Activated naive CD8-positive, alpha-beta T cell treated with anti-CD3 and anti-CD28 coated beads, Interleukin-2, amount 50 U/mL, for 24 hours (primary cell): ENCODE measurements at regions not wholly inside any gene's neighbourhood (a gene's known extent, or its start where the extent isn't known, plus 50 kb on each side); places are given as distances from the start of the nearest gene placed in this dataset.

Source experiments
- ATAC-seq: fragments of 150-1000 bp; cut with Tn5 transposase; one replicate; pipeline ENCODE4 v1.10.0; 2021
- DNase-seq: peaks from one replicate; pipeline ENCODE4 v3.0.0; 2021
- H3K27ac Mint-ChIP-seq: one replicate; pipeline ENCODE4 v1.8.0; 2021; ENCODE audit warnings: mild to moderate bottlenecking, mixed read lengths
- H3K27me3 Mint-ChIP-seq: one replicate; pipeline ENCODE4 v1.8.0; 2021; ENCODE audit warnings: mixed read lengths
- H3K36me3 Mint-ChIP-seq: one replicate; pipeline ENCODE4 v1.8.0; 2021; ENCODE audit warnings: low read depth, mixed read lengths
- H3K4me1 Mint-ChIP-seq: one replicate; pipeline ENCODE4 v1.8.0; 2021; ENCODE audit warnings: mixed read lengths
- H3K4me3 Mint-ChIP-seq: one replicate; pipeline ENCODE4 v1.8.0; 2021; ENCODE audit warnings: mild to moderate bottlenecking, moderate library complexity, mixed read lengths
- H3K9me3 Mint-ChIP-seq: one replicate; pipeline ENCODE4 v1.8.0; 2021; ENCODE audit warnings: mixed read lengths

DNA sequence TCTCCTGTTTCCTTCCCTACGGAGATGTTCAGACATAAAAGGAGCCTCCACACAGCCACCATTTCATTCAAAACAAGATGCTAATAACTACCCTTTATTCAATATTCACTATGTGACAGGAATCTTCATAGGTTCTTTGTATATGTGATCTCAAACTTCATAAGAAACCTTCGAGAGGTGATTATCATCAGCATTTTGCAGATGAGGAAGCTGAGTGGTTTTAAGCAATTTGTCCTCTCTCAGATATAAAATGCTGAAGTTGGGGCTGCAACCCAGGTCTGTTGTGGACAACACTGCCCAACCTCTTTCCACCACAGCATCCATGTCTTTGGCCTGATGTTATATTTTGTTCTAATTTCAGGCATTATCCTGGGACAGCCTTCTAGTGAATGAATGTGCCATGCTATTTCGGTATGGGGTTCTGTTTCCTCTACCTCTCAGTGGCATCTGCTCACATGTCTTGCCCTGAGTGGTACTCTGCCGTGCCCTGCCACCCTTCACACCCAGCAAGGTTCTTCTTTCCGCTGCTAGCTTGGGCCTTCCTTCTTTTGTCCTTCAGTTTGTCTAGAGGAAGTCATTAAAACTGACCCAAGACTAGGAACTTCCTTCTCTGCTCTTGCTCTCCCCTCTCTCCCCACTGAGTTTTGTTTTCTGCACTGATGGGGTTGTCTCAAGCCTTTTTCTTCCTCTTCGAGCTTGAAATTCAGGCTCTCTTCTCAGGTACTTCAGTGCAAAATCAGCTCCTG is 300.9 kb upstream of the PRDM1 start:
- H3K27me3 Mint-ChIP-seq = peaks cover 2% of the 10 kb centered on the region
- no peak overlapping the region for H3K27ac Mint-ChIP-seq
- no peaks in the 10 kb centered on the region for H3K36me3 Mint-ChIP-seq
- ATAC-seq (no peak), DNase-seq (no peak)
- H3K9me3 Mint-ChIP-seq = no peaks in the 10 kb centered on the region
- peaks cover 37% of the 10 kb centered on the region for H3K4me1 Mint-ChIP-seq
- no peak overlapping the region for H3K4me3 Mint-ChIP-seq

DNA sequence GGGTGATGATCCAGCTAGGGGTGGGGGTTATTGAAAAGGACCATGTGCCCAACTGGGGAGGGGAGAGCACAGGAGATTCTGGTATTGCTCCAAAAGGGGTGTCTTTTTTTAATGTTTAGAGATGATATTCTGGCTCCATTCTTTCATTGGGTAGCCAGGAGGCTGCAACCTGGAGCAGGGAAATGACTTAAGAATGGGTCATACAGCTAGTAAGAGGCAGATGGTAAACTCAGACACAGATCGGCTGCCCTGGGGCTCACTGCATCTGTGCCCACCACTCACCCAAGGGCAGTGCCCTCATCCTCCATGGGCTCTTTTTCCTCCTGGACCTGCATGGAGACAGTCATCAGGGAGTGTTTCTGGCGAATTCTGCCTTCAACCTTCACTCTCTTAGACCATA is 302.0 kb upstream of the PRDM1 start:
- Mint-ChIP-seq H3K4me1 (peaks cover 37% of the 10 kb centered on the region), H3K27ac (no peak overlapping the region), H3K27me3 (no peaks in the 10 kb centered on the region), H3K36me3 (no peaks in the 10 kb centered on the region), H3K9me3 (no peaks in the 10 kb centered on the region), H3K4me3 (no peak overlapping the region)
- no peak for DNase-seq
- no peak for ATAC-seq

DNA sequence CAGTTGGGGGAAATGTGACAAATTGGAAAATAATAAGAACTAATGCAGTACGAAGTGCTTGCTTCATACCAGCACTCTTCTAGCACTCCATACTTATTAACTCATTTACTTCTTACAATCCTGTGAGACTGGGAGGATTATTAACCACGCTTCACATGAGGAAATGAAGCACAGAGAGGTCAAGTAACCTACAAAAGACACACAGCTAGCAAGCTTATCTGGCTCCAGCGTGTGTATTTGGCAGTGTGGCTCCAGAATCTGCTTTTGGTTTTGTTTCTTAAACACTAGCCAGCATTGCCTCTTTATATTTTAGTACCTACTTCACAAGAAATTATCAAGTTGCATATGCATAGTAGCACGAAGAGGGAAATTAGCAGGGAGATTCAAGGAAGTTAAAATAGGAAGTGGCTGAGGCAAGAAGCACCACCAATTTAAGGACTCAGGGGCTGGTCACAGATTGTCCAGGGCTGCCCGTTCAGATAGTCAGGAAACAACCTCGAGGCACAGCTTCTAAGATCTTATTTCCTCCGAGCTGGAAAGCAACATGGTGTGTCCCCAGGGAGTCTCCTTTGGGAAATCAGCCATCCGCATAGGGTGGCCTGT is 302.7 kb upstream of the PRDM1 start:
- DNase-seq (no peak), ATAC-seq (no peak)
- H3K36me3 Mint-ChIP-seq = no peaks in the 10 kb centered on the region
- H3K27me3 Mint-ChIP-seq = no peaks in the 10 kb centered on the region
- no peaks in the 10 kb centered on the region for H3K9me3 Mint-ChIP-seq
- H3K4me1 Mint-ChIP-seq = peaks cover 37% of the 10 kb centered on the region
- no peak overlapping the region for H3K4me3 Mint-ChIP-seq
- H3K27ac Mint-ChIP-seq = no peak overlapping the region

GRCh38 chr6:105781915-105782314 is 304.2 kb upstream of the PRDM1 start:
- H3K27ac Mint-ChIP-seq = no peak overlapping the region
- H3K27me3 Mint-ChIP-seq = no peaks in the 10 kb centered on the region
- peak; percentile 58 for ATAC-seq
- H3K4me3 Mint-ChIP-seq = no peak overlapping the region
- H3K36me3 Mint-ChIP-seq = no peaks in the 10 kb centered on the region
- H3K4me1 Mint-ChIP-seq = peaks cover 30% of the 10 kb centered on the region
- DNase-seq = no peak
- H3K9me3 Mint-ChIP-seq = peaks cover 8% of the 10 kb centered on the region

DNA sequence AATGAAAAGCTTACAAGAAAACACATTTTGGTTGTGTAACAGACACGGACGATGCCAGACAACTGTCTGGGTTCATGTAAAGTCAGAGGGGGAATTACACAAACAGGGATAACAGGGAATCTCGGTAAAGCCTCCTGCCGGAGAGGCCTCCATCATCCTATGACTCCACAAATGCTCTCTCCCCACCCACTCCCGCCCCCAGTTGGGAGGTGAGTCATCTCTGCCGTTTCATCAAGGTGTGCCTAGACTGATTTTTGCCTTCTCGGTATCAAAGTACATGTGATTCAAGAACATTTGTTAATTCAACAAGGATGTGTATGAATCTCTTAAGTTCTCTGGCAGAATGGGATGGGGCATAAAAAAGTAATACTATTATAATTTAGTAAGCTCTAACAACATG is 304.9 kb upstream of the PRDM1 start:
- no peak for ATAC-seq
- H3K9me3 Mint-ChIP-seq = peaks cover 8% of the 10 kb centered on the region
- H3K27ac Mint-ChIP-seq = no peak overlapping the region
- H3K4me1 Mint-ChIP-seq = peaks cover 25% of the 10 kb centered on the region
- no peak overlapping the region for H3K4me3 Mint-ChIP-seq
- no peaks in the 10 kb centered on the region for H3K27me3 Mint-ChIP-seq
- H3K36me3 Mint-ChIP-seq = no peaks in the 10 kb centered on the region
- DNase-seq = peak; percentile 20

GRCh38 chr6:105780146-105780860 is 305.8 kb upstream of the PRDM1 start:
- ATAC-seq (no peak), DNase-seq (no peak)
- Mint-ChIP-seq H3K4me3 (no peak overlapping the region), H3K27ac (no peak overlapping the region), H3K4me1 (peaks cover 19% of the 10 kb centered on the region), H3K9me3 (peaks cover 11% of the 10 kb centered on the region), H3K36me3 (peaks cover 2% of the 10 kb centered on the region), H3K27me3 (no peaks in the 10 kb centered on the region)

- DNase-seq = no peak
- Mint-ChIP-seq H3K36me3 (peaks cover 3% of the 10 kb centered on the region), H3K27ac (no peak overlapping the region), H3K4me1 (peaks cover 18% of the 10 kb centered on the region), H3K27me3 (no peaks in the 10 kb centered on the region), H3K4me3 (no peak overlapping the region), H3K9me3 (peaks cover 17% of the 10 kb centered on the region)
- no peak for ATAC-seq
Measured at GRCh38 chr6:105779110-105779509, 307.0 kb upstream of the PRDM1 start.

- ATAC-seq (no peak), DNase-seq (no peak)
- no peak overlapping the region for H3K4me3 Mint-ChIP-seq
- H3K9me3 Mint-ChIP-seq = peaks cover 17% of the 10 kb centered on the region
- no peak overlapping the region for H3K27ac Mint-ChIP-seq
- H3K36me3 Mint-ChIP-seq = peaks cover 3% of the 10 kb centered on the region
- no peaks in the 10 kb centered on the region for H3K4me1 Mint-ChIP-seq
- no peaks in the 10 kb centered on the region for H3K27me3 Mint-ChIP-seq
Measured at GRCh38 chr6:105775095-105775494, 311.0 kb upstream of the PRDM1 start.

- H3K27me3 Mint-ChIP-seq = no peaks in the 10 kb centered on the region
- no peaks in the 10 kb centered on the region for H3K4me1 Mint-ChIP-seq
- DNase-seq (no peak), ATAC-seq (no peak)
- H3K27ac Mint-ChIP-seq = no peak overlapping the region
- H3K36me3 Mint-ChIP-seq = peaks cover 3% of the 10 kb centered on the region
- H3K4me3 Mint-ChIP-seq = no peak overlapping the region
- H3K9me3 Mint-ChIP-seq = peaks cover 17% of the 10 kb centered on the region
Measured at GRCh38 chr6:105774247-105774646, 311.9 kb upstream of the PRDM1 start.

- no peak for ATAC-seq
- Mint-ChIP-seq H3K4me1 (no peaks in the 10 kb centered on the region), H3K27ac (no peak overlapping the region), H3K9me3 (peaks cover 9% of the 10 kb centered on the region), H3K36me3 (peaks cover 3% of the 10 kb centered on the region), H3K4me3 (no peak overlapping the region), H3K27me3 (no peaks in the 10 kb centered on the region)
- no peak for DNase-seq
Measured at GRCh38 chr6:105771313-105771970, 314.7 kb upstream of the PRDM1 start.

DNA sequence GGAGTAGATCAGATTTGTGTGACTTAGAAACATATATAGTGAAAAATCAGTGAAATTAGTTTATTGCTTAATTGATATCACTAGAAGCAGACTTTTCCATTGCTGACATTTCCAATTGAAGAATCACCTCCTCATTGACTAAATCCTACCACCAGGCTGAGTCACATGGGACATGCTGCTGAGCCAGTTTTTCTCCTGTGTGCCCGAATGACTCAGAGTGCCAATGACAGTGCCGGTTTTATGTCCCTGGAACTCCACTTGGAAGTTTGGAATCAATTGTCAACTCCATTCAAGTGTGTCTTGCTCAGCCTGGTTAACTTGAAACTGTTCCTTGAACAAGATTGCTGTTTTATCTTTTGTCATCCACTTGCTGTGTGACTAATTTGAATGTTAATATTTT is 316.1 kb upstream of the PRDM1 start:
- no peaks in the 10 kb centered on the region for H3K4me1 Mint-ChIP-seq
- DNase-seq (no peak), ATAC-seq (no peak)
- no peaks in the 10 kb centered on the region for H3K36me3 Mint-ChIP-seq
- no peak overlapping the region for H3K27ac Mint-ChIP-seq
- H3K4me3 Mint-ChIP-seq = no peak overlapping the region
- no peaks in the 10 kb centered on the region for H3K27me3 Mint-ChIP-seq
- peaks cover 3% of the 10 kb centered on the region for H3K9me3 Mint-ChIP-seq

DNA sequence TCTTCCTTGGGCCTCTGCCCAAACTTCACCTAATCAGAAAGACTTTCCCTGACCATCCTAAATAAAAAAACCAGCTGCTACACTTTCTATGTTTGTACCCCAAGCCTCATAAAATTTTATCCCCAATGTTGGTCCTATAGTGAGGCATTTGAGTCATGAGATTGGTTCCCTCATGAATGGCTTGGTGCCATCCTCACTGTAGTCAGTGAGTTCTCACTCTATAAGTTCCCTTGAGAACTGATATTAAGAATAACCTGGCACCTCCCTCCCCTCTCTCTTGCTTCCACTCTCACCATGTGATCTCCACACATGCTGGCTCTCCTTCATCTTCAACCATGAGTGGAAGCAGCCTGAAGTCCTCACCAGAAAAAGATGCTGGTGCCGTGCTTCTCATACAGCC is 316.9 kb upstream of the PRDM1 start:
- Mint-ChIP-seq H3K4me1 (no peaks in the 10 kb centered on the region), H3K4me3 (no peak overlapping the region), H3K27me3 (peaks cover 2% of the 10 kb centered on the region), H3K27ac (no peak overlapping the region), H3K9me3 (no peaks in the 10 kb centered on the region), H3K36me3 (no peaks in the 10 kb centered on the region)
- DNase-seq (no peak), ATAC-seq (no peak)

DNA sequence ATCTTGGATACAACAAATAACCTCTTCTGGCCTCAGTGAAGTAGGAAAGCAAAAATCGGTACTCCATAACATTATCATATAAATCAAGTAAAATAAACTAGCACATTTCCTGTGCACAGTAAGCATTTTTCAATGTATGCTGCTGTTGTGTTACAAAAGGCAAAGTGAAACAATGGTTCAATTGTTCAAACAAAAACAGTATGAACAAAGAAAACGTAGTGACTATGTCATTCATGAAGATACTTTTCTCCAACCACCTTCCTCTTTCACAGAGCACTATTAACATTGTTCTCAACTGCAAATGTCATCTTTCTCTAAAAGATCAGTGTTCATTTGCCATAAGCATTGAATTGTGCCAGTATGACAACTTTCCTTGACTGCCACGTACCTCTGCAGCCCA is 318.6 kb upstream of the PRDM1 start:
- no peak for ATAC-seq
- Mint-ChIP-seq H3K4me1 (no peaks in the 10 kb centered on the region), H3K4me3 (no peak overlapping the region), H3K36me3 (no peaks in the 10 kb centered on the region), H3K27me3 (peaks cover 2% of the 10 kb centered on the region), H3K9me3 (no peaks in the 10 kb centered on the region), H3K27ac (no peak overlapping the region)
- DNase-seq = no peak

DNA sequence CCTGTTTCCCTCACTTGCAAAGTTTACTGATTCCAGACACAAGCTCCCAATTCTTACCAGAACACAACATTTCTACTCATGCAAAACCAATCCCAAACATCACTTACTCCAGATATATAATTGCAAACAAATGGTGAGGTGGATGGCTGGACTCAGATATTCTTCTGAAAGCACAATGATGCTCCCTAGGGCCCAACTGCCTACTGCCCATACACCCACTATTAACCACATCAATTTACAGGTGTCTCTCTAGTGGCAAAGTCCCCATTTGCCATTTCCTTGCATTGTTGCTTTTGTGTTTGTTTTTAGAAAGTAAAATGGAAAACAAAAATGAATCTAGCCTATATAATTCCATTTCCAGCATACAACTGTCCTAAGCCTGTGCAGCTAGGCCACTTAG is 320.9 kb upstream of the PRDM1 start:
- no peak overlapping the region for H3K27ac Mint-ChIP-seq
- ATAC-seq (no peak), DNase-seq (no peak)
- no peaks in the 10 kb centered on the region for H3K9me3 Mint-ChIP-seq
- peaks cover 4% of the 10 kb centered on the region for H3K27me3 Mint-ChIP-seq
- no peaks in the 10 kb centered on the region for H3K36me3 Mint-ChIP-seq
- H3K4me1 Mint-ChIP-seq = no peaks in the 10 kb centered on the region
- no peak overlapping the region for H3K4me3 Mint-ChIP-seq

GRCh38 chr6:105764315-105764714 is 321.8 kb upstream of the PRDM1 start:
- ATAC-seq (no peak), DNase-seq (no peak)
- H3K9me3 Mint-ChIP-seq = no peaks in the 10 kb centered on the region
- no peak overlapping the region for H3K4me3 Mint-ChIP-seq
- H3K27me3 Mint-ChIP-seq = peaks cover 4% of the 10 kb centered on the region
- H3K4me1 Mint-ChIP-seq = no peaks in the 10 kb centered on the region
- H3K27ac Mint-ChIP-seq = no peak overlapping the region
- H3K36me3 Mint-ChIP-seq = no peaks in the 10 kb centered on the region
